C4-2B (cell line): ENCODE measurements at regions not wholly inside any gene's neighbourhood (a gene's known extent, or its start where the extent isn't known, plus 50 kb on each side); places are given as distances from the start of the nearest gene placed in this dataset.

Experiments
- ZFX ChIP-seq: fragments of 450-650 bp; IDR thresholded peaks from 2 replicates; pipeline ENCODE4 v1.6.1; 2017
- TF ChIP-seq, protein P1 (sequence below): fragments of 450-650 bp; conservative IDR thresholded peaks from 2 replicates; pipeline ENCODE4 v1.5.1; 2017; ENCODE audit warnings: mild to moderate bottlenecking

DNA sequence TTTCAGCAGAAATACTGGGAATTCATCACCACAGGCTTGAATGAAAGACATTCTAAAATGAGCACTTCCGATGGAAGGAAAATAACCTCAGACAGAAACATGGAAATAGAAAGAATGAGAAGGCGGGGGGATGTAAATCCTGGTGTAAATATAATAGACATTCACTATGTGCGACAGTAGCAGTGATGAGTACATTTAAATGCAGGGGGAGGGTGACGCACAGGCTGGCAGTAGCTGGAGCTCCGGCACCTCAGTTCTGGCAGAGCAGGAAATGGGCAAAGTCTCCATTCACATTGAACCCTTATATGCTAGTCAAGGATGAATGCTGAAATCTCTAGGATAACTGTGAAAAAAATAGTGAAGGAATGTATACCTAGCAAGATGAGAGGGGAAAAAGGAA lies 172.7 kb upstream of the C14orf180 start:
- TF ChIP-seq, protein P1, sequence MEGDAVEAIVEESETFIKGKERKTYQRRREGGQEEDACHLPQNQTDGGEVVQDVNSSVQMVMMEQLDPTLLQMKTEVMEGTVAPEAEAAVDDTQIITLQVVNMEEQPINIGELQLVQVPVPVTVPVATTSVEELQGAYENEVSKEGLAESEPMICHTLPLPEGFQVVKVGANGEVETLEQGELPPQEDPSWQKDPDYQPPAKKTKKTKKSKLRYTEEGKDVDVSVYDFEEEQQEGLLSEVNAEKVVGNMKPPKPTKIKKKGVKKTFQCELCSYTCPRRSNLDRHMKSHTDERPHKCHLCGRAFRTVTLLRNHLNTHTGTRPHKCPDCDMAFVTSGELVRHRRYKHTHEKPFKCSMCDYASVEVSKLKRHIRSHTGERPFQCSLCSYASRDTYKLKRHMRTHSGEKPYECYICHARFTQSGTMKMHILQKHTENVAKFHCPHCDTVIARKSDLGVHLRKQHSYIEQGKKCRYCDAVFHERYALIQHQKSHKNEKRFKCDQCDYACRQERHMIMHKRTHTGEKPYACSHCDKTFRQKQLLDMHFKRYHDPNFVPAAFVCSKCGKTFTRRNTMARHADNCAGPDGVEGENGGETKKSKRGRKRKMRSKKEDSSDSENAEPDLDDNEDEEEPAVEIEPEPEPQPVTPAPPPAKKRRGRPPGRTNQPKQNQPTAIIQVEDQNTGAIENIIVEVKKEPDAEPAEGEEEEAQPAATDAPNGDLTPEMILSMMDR: no peak
- no peak for TF ChIP-seq ZFX
